GM12864 (cell line): ENCODE measurements at regions not wholly inside any gene's neighbourhood (a gene's known extent, or its start where the extent isn't known, plus 50 kb on each side); places are given as distances from the start of the nearest gene placed in this dataset.

Experiments used
- DNase-seq: peaks from one replicate; pipeline ENCODE4 v3.0.0-alpha.2; 2011; ENCODE audit warnings: low read depth
- H3K4me3 ChIP-seq: 2 replicates; pipeline ENCODE4 v1.5.1; 2011; ENCODE audit warnings: mild to moderate bottlenecking, low read depth, low read length, control low read depth
- TF ChIP-seq, protein P1 (sequence below): IDR thresholded peaks from 2 replicates; pipeline ENCODE4 v1.5.1; 2011; ENCODE audit warnings: low read depth, mild to moderate bottlenecking, moderate library complexity, low read length, control low read depth, inconsistent platforms; ENCODE audit errors: missing control alignments

DNA sequence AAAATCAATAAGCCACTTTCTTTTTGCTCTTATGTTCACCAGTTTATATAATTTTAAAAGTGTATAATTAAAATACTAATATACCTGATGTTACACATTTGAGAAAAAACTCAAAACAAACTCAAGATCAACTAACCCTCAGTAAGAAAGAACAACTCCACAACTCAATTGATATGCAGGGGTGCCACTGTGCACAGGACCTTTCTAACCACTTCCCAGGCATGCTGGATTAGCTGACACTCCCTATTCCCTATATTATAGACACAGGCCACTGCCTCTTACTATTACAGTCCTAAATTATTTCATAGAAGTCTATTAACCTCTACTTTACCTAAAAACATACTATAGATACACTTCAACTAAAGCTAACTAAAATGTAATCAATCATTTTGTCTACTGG lies 191.7 kb upstream of the KRR1 start:
- TF ChIP-seq, protein P1, sequence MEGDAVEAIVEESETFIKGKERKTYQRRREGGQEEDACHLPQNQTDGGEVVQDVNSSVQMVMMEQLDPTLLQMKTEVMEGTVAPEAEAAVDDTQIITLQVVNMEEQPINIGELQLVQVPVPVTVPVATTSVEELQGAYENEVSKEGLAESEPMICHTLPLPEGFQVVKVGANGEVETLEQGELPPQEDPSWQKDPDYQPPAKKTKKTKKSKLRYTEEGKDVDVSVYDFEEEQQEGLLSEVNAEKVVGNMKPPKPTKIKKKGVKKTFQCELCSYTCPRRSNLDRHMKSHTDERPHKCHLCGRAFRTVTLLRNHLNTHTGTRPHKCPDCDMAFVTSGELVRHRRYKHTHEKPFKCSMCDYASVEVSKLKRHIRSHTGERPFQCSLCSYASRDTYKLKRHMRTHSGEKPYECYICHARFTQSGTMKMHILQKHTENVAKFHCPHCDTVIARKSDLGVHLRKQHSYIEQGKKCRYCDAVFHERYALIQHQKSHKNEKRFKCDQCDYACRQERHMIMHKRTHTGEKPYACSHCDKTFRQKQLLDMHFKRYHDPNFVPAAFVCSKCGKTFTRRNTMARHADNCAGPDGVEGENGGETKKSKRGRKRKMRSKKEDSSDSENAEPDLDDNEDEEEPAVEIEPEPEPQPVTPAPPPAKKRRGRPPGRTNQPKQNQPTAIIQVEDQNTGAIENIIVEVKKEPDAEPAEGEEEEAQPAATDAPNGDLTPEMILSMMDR = no peak
- no peak for DNase-seq
- no peak overlapping the region for H3K4me3 ChIP-seq

DNA sequence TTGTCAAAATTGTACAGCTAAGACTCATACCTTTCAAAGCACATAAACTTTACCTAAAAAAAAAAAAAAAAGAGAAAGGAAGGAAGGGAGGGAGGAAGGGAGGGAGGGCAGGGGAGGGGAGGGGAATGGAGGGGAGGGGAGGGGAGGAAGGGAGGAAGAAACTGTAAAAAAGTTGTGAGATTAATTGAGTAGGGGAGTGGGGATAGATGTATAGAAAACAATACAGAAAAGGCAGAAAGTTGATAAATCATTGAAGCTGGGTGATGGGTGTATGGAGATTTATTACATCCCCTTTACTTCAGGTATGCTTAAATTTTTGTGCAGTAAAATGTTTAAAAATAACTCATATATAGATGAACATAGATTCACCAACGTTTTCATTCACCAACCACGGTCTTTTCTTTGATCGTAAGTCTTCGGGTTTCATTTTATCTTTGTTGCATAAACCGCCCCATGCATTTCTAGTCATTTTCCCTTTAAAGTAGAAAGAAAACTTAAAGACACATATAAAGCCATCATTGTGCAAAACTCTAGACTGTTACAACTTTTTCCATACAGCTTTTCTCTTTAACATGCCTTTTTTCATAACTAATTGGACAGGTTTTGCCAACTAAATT lies 191.2 kb upstream of the KRR1 start:
- TF ChIP-seq, protein P1 = no peak
- H3K4me3 ChIP-seq = no peak overlapping the region
- no peak for DNase-seq

DNA sequence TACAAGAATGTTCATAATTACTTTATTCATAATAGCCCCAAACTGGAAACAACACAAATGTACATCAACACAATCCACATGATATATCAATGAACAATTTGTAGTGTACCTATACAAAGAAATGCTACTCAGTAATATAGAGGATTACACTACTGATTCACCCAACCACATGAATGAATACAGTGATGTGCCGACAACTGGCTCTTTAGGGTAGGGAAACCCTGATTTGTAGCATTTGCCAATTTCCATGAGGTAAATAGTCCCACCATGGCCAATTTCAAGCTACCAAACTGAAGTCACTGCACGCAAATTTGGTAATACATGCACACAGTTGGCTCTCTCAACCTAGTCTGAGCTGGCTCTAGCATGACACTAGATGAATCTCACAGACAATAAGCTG lies 190.4 kb upstream of the KRR1 start:
- TF ChIP-seq, protein P1 = no peak
- no peak for DNase-seq
- no peak overlapping the region for H3K4me3 ChIP-seq

DNA sequence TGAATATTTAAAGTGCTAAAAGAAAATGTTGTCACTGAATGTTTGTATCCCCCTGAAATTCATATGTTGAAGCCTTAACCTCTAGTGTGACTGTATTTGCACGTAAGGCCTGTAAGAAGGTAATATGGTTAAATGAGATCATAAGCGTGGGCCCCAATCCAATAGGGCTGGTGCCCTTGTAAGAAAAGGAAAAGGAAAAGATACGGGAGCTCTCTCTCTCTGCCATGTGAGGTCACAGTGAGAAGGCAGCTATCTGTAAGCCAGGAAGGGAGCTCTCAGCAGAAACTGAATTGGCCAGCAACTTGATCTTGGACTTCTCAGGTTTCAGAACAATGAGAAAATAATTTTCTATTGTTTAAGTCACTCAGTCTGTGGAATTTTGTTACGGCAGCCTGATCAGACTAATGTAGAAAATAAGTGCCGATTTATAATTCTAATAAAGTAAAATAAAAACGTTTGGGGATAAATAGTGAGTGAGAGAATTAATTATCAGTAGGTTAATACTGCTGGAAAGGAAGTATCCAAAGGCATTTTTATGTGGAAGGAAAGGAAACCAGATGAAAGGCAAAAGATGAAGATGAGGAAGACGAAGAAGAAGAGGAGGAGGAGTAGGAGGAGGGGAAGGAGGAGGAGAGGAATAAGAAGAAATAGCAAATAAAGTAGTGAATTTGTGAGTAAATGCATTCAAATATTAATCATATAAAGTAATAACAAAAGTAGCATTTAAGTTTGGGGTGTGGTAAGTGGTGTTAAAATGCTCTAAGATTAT lies 188.5 kb upstream of the KRR1 start:
- DNase-seq = no peak
- no peak overlapping the region for H3K4me3 ChIP-seq
- TF ChIP-seq, protein P1 = no peak

DNA sequence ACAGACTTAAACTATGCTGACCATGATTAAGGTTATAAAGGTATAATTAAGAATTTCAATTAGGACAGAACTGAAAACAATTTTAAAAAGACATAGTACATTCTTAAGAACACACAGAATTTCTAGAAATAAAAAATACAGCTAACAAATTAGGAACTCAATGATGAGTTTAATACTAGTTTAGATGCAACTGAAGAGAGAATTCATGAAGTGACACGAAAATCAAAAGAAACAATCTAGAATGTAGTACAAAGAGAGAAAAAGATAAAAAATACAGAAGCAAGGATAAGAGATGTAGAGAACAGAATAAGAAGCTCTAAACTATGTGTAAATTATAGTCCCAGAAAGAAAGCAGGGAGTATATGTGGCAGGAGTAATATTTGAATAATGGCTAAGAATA lies 187.8 kb upstream of the KRR1 start:
- TF ChIP-seq, protein P1 = no peak
- H3K4me3 ChIP-seq = no peak overlapping the region
- no peak for DNase-seq

DNA sequence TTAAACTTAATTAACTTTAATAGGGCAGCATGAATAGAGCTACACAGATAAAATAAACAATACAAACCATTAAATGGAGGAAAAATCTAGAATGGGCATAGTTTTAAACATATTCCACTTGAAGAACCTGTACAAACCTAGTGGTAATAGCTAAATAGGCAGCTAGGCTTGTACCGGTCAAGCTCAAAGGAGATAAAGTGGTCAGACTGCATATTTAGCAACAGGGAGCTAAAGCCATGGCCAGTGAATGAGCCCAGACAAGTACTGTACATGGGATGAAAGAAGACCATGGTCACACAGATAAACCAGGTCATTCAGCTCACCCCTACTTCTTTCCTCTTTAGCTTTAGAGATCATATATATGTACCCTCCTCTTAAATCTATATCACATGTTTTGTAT lies 186.6 kb upstream of the KRR1 start:
- TF ChIP-seq, protein P1 = no peak
- no peak for DNase-seq
- no peak overlapping the region for H3K4me3 ChIP-seq

DNA sequence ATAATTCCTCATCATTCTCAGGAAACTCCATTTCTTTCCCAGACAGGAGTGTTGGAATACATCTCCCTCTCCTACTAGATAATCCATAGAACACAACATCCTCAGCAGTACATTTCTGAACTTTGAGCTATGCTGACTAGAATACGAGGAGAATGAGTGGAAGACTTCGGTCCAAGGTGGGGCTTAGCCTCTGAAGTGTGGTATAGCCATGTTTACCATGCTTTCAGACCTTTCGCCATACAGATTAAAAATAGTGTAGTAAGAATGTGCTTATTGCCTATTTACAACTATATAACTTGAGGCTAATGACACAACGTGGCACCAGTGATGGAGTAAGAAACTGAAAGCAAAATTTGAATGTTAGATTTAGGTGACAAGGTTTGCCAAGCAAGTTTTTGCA lies 184.5 kb upstream of the KRR1 start:
- TF ChIP-seq, protein P1 = no peak
- DNase-seq = no peak
- H3K4me3 ChIP-seq = no peak overlapping the region
